NCI-H510A treated with DMSO at 0.1 percent for 48 hours (cell line): ENCODE measurements at regions not wholly inside any gene's neighbourhood (a gene's known extent, or its start where the extent isn't known, plus 50 kb on each side); places are given as distances from the start of the nearest gene placed in this dataset.
"Not testable (repeated sequence)": the region's sequence is repeated elsewhere in the genome, so short reads cannot be mapped to it uniquely, and the experiment has no call there.

ENCODE experiments used
- DNase-seq: peaks from one replicate; lab custom pipeline; 2025; lab: John Stamatoyannopoulos, UW

- DNase-seq, result no peak
Measured at GRCh38 chr5:174626369-174626920, 97.9 kb upstream of the MSX2 start.

- no peak for DNase-seq
Measured at GRCh38 chr5:174636094-174636493, 88.3 kb upstream of the MSX2 start.

- DNase-seq, result no peak
Measured at GRCh38 chr5:174642816-174643405, 81.5 kb upstream of the MSX2 start.

GRCh38 chr5:174644436-174644835 lies 79.9 kb upstream of the MSX2 start:
- DNase-seq, result no peak

- DNase-seq, result no peak
Measured at GRCh38 chr5:174644923-174645322, 79.5 kb upstream of the MSX2 start.

GRCh38 chr5:174645677-174646076 lies 78.7 kb upstream of the MSX2 start:
- no peak for DNase-seq

GRCh38 chr5:174648618-174649017 lies 75.8 kb upstream of the MSX2 start:
- DNase-seq, result not testable (repeated sequence)

GRCh38 chr5:174649391-174649790 lies 75.0 kb upstream of the MSX2 start:
- DNase-seq, result no peak

- DNase-seq, result no peak
Measured at GRCh38 chr5:174654442-174654841, 69.9 kb upstream of the MSX2 start.

GRCh38 chr5:174655351-174655750 lies 69.0 kb upstream of the MSX2 start:
- no peak for DNase-seq

GRCh38 chr5:174664180-174664850 lies 60.1 kb upstream of the MSX2 start:
- no peak for DNase-seq

- no peak for DNase-seq
Measured at GRCh38 chr5:174665347-174665746, 59.0 kb upstream of the MSX2 start.

GRCh38 chr5:174667526-174667925 lies 56.9 kb upstream of the MSX2 start:
- DNase-seq, result no peak

GRCh38 chr5:174668349-174668748 lies 56.0 kb upstream of the MSX2 start:
- DNase-seq, result no peak
